ENCODE measurements at regions not wholly inside any gene's neighbourhood (a gene's known extent, or its start where the extent isn't known, plus 50 kb on each side); places are given as distances from the start of the nearest gene placed in this dataset.

DNA sequence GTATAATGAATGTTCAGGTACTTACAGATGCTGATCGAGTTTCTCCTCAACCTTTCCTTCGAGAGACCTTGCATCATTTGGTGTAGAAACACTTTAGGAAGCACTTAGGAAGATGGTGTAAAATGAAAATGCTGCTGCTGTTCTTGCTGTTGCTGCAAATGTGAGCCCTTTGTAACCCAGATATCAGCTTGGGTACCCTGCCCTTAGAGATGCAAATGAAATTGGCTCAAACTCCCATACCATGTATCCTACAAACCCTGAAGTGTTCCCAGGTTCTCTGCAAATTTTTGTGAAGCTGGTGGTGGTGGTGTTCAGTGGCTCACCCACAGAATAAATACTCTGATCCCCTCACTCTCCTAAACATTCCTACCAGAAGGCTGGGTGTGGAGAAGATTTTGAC is 130.8 kb downstream of the SLC25A47 start:
- intact Hi-C loops (cut with DNase I; ENCODE audit: low total_unique reads): no loop called here
- no peak for DNase-seq
- TF ChIP-seq, protein P1, sequence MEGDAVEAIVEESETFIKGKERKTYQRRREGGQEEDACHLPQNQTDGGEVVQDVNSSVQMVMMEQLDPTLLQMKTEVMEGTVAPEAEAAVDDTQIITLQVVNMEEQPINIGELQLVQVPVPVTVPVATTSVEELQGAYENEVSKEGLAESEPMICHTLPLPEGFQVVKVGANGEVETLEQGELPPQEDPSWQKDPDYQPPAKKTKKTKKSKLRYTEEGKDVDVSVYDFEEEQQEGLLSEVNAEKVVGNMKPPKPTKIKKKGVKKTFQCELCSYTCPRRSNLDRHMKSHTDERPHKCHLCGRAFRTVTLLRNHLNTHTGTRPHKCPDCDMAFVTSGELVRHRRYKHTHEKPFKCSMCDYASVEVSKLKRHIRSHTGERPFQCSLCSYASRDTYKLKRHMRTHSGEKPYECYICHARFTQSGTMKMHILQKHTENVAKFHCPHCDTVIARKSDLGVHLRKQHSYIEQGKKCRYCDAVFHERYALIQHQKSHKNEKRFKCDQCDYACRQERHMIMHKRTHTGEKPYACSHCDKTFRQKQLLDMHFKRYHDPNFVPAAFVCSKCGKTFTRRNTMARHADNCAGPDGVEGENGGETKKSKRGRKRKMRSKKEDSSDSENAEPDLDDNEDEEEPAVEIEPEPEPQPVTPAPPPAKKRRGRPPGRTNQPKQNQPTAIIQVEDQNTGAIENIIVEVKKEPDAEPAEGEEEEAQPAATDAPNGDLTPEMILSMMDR (IDR thresholded peaks at IDR 0.05): no peak
- TF ChIP-seq POLR2A (IDR thresholded peaks at IDR 0.05): no peak
- H3K27me3 ChIP-seq: no peaks in the 10 kb centered on the region
- H3K9me3 ChIP-seq: no peaks in the 10 kb centered on the region
- H3K4me3 ChIP-seq: no peak overlapping the region
- no peaks in the 10 kb centered on the region for H3K36me3 ChIP-seq
- H3K27ac ChIP-seq: no peak overlapping the region
- no peaks in the 10 kb centered on the region for H3K4me1 ChIP-seq

DNA sequence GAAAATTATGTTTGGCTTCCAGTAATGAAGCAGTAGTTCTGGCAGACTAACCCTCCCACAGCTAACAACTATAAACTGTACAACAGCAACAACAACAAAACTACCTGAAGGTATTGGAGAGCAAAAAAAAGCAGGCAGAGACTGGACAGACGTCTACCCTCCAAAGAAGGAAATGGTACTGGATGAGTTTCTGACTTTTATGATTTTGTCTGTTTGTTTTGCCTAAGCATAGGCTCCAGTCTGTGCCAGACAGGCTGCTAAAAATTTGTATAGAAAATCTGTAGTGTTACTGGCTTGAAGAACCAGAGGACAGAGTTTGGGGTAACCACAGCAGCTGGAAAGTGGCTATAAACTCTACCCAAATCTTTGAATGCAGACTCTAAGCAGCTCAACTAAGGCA is 131.3 kb downstream of the SLC25A47 start:
- DNase-seq: no peak
- no peak overlapping the region for H3K27ac ChIP-seq
- H3K9me3 ChIP-seq: no peaks in the 10 kb centered on the region
- no peaks in the 10 kb centered on the region for H3K4me1 ChIP-seq
- H3K4me3 ChIP-seq: no peak overlapping the region
- intact Hi-C loops (cut with DNase I; ENCODE audit: low total_unique reads): no loop called here
- H3K36me3 ChIP-seq: no peaks in the 10 kb centered on the region
- H3K27me3 ChIP-seq: no peaks in the 10 kb centered on the region
- no peak for TF ChIP-seq POLR2A (IDR thresholded peaks at IDR 0.05)
- TF ChIP-seq, protein P1 (IDR thresholded peaks at IDR 0.05): no peak

DNA sequence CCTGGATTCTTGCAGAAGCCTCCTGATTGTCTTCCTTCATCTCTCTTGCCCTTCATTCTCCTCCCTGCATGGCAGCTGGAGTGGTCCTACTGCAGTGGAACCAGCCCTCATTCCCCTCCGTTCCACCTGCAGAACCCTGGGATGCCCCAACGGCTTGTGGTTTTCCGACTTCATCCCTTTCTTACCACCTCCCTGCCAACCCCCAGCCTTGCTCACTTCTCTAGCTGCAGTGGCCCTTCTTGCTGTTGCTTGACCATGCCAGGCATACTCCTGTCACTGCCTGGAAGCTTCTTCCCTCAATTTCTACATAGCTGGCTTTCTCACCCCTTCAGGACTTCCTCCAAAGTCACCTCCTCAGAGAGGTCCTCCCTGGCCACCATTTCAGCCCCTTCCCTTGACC is 123.3 kb downstream of the BEGAIN start:
- no peaks in the 10 kb centered on the region for H3K27me3 ChIP-seq
- DNase-seq: no peak
- intact Hi-C loops (cut with DNase I; ENCODE audit: low total_unique reads): no loop called here
- H3K4me3 ChIP-seq: no peak overlapping the region
- H3K4me1 ChIP-seq: no peaks in the 10 kb centered on the region
- no peaks in the 10 kb centered on the region for H3K9me3 ChIP-seq
- no peak for TF ChIP-seq POLR2A (IDR thresholded peaks at IDR 0.05)
- TF ChIP-seq, protein P1 (IDR thresholded peaks at IDR 0.05): no peak
- no peaks in the 10 kb centered on the region for H3K36me3 ChIP-seq
- no peak overlapping the region for H3K27ac ChIP-seq

DNA sequence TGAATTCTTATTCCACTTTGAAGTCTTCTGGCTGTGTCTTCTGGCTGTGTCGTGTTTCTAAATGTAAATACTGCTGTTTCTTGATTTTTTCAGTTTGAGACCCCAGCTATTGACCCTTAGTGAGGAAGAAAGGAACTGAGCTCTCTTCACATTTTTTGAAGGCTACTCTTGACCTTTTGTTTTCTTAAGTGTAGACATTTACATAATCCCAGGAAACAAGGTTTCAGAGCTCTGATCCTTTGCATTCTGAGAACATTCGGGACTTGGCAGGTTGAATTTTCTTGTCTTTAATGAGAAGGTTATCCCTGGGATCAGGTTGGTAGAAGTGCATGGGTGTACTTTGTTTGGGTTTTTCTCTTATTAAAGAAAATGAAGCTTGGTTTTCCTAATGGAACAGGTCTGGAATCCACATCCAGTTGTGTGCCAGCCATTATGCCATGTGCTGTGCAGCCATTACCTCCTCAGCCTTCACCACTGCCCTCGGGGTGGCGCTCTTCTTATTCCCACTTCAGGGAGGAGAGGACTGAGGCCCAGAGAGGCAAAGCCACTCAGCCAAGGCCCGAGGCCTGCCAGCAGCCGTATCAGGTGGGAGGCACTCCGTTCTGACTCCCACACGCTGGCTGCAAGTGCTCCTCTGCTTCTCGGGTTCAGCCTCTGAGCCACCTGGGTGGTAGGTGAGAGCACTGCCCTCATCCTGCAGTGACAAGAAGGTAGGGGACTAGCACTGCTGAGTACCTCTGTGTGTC is 120.9 kb downstream of the BEGAIN start:
- DNase-seq: no peak
- H3K9me3 ChIP-seq: no peaks in the 10 kb centered on the region
- no peaks in the 10 kb centered on the region for H3K4me1 ChIP-seq
- no peaks in the 10 kb centered on the region for H3K27me3 ChIP-seq
- no peak for TF ChIP-seq POLR2A (IDR thresholded peaks at IDR 0.05)
- TF ChIP-seq, protein P1 (IDR thresholded peaks at IDR 0.05): no peak
- H3K4me3 ChIP-seq: no peak overlapping the region
- intact Hi-C loops (cut with DNase I; ENCODE audit: low total_unique reads): no loop called here
- no peak overlapping the region for H3K27ac ChIP-seq
- H3K36me3 ChIP-seq: no peaks in the 10 kb centered on the region

DNA sequence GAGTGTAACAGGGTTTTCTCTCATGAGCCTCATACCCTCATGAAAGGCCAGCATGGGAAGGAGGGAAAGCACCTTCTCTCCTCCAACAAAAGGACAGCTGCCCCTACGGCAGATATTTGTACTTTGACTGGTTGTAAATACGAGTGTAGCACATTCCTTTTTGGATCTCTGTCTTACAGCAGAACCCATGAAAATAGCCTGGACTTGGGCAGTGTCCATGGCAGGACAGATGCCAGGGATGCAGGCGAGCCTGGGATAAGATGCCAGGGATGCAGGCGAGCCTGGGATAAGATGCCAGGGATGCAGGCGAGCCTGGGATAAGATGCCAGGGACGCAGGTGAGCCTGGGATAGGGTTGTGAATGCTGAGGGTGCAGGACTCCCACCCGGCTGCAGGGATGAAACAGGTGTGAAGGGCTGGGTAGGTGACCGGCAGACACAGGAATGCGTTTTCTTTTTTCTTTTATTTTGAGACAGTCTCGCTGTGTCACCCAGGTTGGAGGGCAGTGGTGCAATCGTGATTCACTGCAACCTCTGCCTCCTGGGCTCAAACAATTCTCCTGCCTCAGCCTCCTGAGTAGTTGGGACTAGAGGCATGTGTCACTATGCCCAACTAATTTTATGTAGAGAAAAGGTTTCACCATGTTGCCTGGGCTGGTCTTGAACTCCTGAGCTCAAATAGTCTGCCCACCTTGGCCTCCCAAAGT is 120.0 kb downstream of the BEGAIN start:
- TF ChIP-seq, protein P1 (IDR thresholded peaks at IDR 0.05): no peak
- no peak for TF ChIP-seq POLR2A (IDR thresholded peaks at IDR 0.05)
- intact Hi-C loops (cut with DNase I; ENCODE audit: low total_unique reads): no loop called here
- H3K4me3 ChIP-seq: no peak overlapping the region
- H3K36me3 ChIP-seq: no peaks in the 10 kb centered on the region
- no peak overlapping the region for H3K27ac ChIP-seq
- no peaks in the 10 kb centered on the region for H3K9me3 ChIP-seq
- no peak for DNase-seq
- H3K27me3 ChIP-seq: no peaks in the 10 kb centered on the region
- H3K4me1 ChIP-seq: no peaks in the 10 kb centered on the region

All from uterus (tissue), 3 donors.